ENCODE measurements at regions not wholly inside any gene's neighbourhood (a gene's known extent, or its start where the extent isn't known, plus 50 kb on each side); places are given as distances from the start of the nearest gene placed in this dataset.

GRCh38 chr12:91252341-91252740, 69.7 kb upstream of the DCN start:
- TF ChIP-seq GATA2 (IDR thresholded peaks at IDR 0.05; ENCODE audit: low read depth, low read length) (no peak), GATA3 (IDR thresholded peaks at IDR 0.05; ENCODE audit: low read depth, low read length) (no peak)
